ENCODE measurements at regions not wholly inside any gene's neighbourhood (a gene's known extent, or its start where the extent isn't known, plus 50 kb on each side); places are given as distances from the start of the nearest gene placed in this dataset.
"Not testable (repeated sequence)": the region's sequence is repeated elsewhere in the genome, so short reads cannot be mapped to it uniquely, and the experiment has no call there.

GRCh38 chr3:193003624-193004023 lies 86.0 kb upstream of the MB21D2 start:
- H3K36me3 ChIP-seq (ENCODE audit: insufficient read depth, low read length); H3K4me3 ChIP-seq (ENCODE audit: insufficient read depth, low read depth, low read length); H3K4me3 Mint-ChIP-seq (ENCODE audit: unreplicated experiment); H3K79me2 ChIP-seq (ENCODE audit: insufficient read depth, low read length); H3K36me3 Mint-ChIP-seq (ENCODE audit: low read depth, unreplicated experiment); FAIRE-seq; H3K9me3 Mint-ChIP-seq (ENCODE audit: unreplicated experiment); H3K27ac ChIP-seq (ENCODE audit: low read depth, low read length); H2AFZ ChIP-seq (ENCODE audit: low read depth, low read length); H3K27me3 ChIP-seq (ENCODE audit: insufficient read depth, low read length); DNase-seq (ENCODE audit: low read depth); H3K4me1 ChIP-seq (ENCODE audit: insufficient read depth, low read length); H3K27ac Mint-ChIP-seq (ENCODE audit: unreplicated experiment); H3K4me2 ChIP-seq (ENCODE audit: low read length); H4K20me1 ChIP-seq (ENCODE audit: insufficient read depth, low read length); H3K9me3 ChIP-seq (ENCODE audit: insufficient read depth, low read depth, low read length); H3K4me1 Mint-ChIP-seq (ENCODE audit: low read depth, unreplicated experiment); H3K9ac ChIP-seq (ENCODE audit: low read length); H3K27me3 Mint-ChIP-seq (ENCODE audit: low read depth, unreplicated experiment): not testable (repeated sequence)

DNA sequence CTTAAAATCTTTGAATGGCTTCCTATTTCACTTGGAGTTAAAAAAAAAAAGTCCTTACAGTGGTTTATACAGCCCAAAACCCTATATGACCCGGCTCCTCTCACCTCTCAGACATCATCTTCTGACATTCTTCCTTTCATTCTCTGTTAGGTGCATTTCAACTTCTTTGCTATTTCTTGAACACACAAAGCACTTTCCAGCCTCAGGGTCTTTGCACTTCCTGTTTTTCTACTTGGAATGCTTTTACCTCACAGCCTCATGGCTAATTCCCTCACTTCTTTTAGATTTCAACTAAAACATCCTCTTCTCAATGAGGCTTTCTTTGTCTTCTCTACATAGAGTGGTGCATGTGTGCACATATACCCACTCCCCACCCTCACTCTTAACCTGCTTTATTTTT lies 91.0 kb upstream of the MB21D2 start:
- H3K4me1 ChIP-seq (ENCODE audit: insufficient read depth, low read length), result no peaks in the 10 kb centered on the region
- H3K4me3 ChIP-seq (ENCODE audit: insufficient read depth, low read depth, low read length), result no peak overlapping the region
- no peak for FAIRE-seq
- no peak overlapping the region for H3K27ac ChIP-seq (ENCODE audit: low read depth, low read length)
- Mint-ChIP-seq H3K36me3 (ENCODE audit: low read depth, unreplicated experiment) (no peaks in the 10 kb centered on the region), H3K9me3 (ENCODE audit: unreplicated experiment) (peaks cover 10% of the 10 kb centered on the region), H3K27ac (ENCODE audit: unreplicated experiment) (no peak overlapping the region), H3K4me1 (ENCODE audit: low read depth, unreplicated experiment) (no peaks in the 10 kb centered on the region), H3K4me3 (ENCODE audit: unreplicated experiment) (no peak overlapping the region), H3K27me3 (ENCODE audit: low read depth, unreplicated experiment) (no peaks in the 10 kb centered on the region)
- H3K79me2 ChIP-seq (ENCODE audit: insufficient read depth, low read length), result no peaks in the 10 kb centered on the region
- H4K20me1 ChIP-seq (ENCODE audit: insufficient read depth, low read length), result no peaks in the 10 kb centered on the region
- no peaks in the 10 kb centered on the region for H3K27me3 ChIP-seq (ENCODE audit: insufficient read depth, low read length)
- peaks cover 3% of the 10 kb centered on the region for H3K9me3 ChIP-seq (ENCODE audit: insufficient read depth, low read depth, low read length)
- TF ChIP-seq EZH2 (IDR thresholded peaks at IDR 0.05; ENCODE audit: insufficient read depth, low read length) (no peak), CTCF (IDR thresholded peaks at IDR 0.05; ENCODE audit: insufficient read depth, low read depth, low read length) (no peak)
- DNase-seq (ENCODE audit: low read depth), result no peak
- H3K36me3 ChIP-seq (ENCODE audit: insufficient read depth, low read length), result no peaks in the 10 kb centered on the region
- no peak overlapping the region for H2AFZ ChIP-seq (ENCODE audit: low read depth, low read length)
- no peak overlapping the region for H3K4me2 ChIP-seq (ENCODE audit: low read length)
- H3K9ac ChIP-seq (ENCODE audit: low read length), result no peak overlapping the region

DNA sequence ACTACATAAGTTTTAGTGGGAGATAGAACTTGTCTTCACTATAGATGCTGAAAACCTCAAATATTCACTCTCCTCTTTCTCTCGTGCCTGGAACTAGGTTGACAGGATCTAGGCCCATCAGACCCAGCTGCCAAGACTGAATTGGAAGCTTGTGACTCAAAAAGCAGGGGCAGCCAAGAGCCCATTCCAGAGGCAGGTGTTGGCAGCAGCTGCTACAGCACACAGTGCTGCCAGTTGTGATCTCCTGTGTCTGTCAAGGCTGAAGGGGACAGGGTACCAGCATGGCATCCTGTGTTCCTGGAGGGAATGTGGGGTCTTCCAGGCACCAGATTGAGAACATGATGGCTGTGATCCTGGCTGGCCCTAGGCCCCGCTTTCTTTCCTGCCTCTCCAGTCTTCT lies 92.5 kb upstream of the MB21D2 start:
- Mint-ChIP-seq H3K27ac (ENCODE audit: unreplicated experiment) (no peak overlapping the region), H3K27me3 (ENCODE audit: low read depth, unreplicated experiment) (peaks cover 4% of the 10 kb centered on the region), H3K9me3 (ENCODE audit: unreplicated experiment) (peaks cover 12% of the 10 kb centered on the region), H3K4me3 (ENCODE audit: unreplicated experiment) (no peak overlapping the region), H3K4me1 (ENCODE audit: low read depth, unreplicated experiment) (no peaks in the 10 kb centered on the region), H3K36me3 (ENCODE audit: low read depth, unreplicated experiment) (no peaks in the 10 kb centered on the region)
- H2AFZ ChIP-seq (ENCODE audit: low read depth, low read length), result no peak overlapping the region
- H3K9ac ChIP-seq (ENCODE audit: low read length), result no peak overlapping the region
- no peak overlapping the region for H3K27ac ChIP-seq (ENCODE audit: low read depth, low read length)
- TF ChIP-seq EZH2 (IDR thresholded peaks at IDR 0.05; ENCODE audit: insufficient read depth, low read length) (no peak), CTCF (IDR thresholded peaks at IDR 0.05; ENCODE audit: insufficient read depth, low read depth, low read length) (no peak)
- no peaks in the 10 kb centered on the region for H3K79me2 ChIP-seq (ENCODE audit: insufficient read depth, low read length)
- DNase-seq (ENCODE audit: low read depth) (no peak), FAIRE-seq (no peak)
- H3K4me2 ChIP-seq (ENCODE audit: low read length), result no peak overlapping the region
- no peaks in the 10 kb centered on the region for H3K36me3 ChIP-seq (ENCODE audit: insufficient read depth, low read length)
- H3K4me3 ChIP-seq (ENCODE audit: insufficient read depth, low read depth, low read length), result no peak overlapping the region
- H3K27me3 ChIP-seq (ENCODE audit: insufficient read depth, low read length), result no peaks in the 10 kb centered on the region
- H4K20me1 ChIP-seq (ENCODE audit: insufficient read depth, low read length), result no peaks in the 10 kb centered on the region
- no peaks in the 10 kb centered on the region for H3K4me1 ChIP-seq (ENCODE audit: insufficient read depth, low read length)
- H3K9me3 ChIP-seq (ENCODE audit: insufficient read depth, low read depth, low read length), result peaks cover 3% of the 10 kb centered on the region

Measured in astrocyte (in vitro differentiated cells and primary cell).